Activated T-cell treated with anti-CD3 and anti-CD28 coated beads, Interleukin-2, amount 50 U/mL, for 4 hours (primary cell): ENCODE measurements at regions not wholly inside any gene's neighbourhood (a gene's known extent, or its start where the extent isn't known, plus 50 kb on each side); places are given as distances from the start of the nearest gene placed in this dataset.

ENCODE experiments used
- ATAC-seq, 2 donors: fragments of 200-7000 bp; cut with Tn5 transposase; one replicate each; pipeline ENCODE4 v1.10.0; 2021
- DNase-seq: peaks from one replicate; pipeline ENCODE4 v3.0.0-alpha.2; 2020
- H3K27me3 Mint-ChIP-seq: one replicate; pipeline ENCODE4 v1.8.0; 2021; ENCODE audit warnings: low read depth, mixed read lengths
- H3K36me3 Mint-ChIP-seq: one replicate; pipeline ENCODE4 v1.8.0; 2022; ENCODE audit warnings: mixed read lengths; ENCODE audit not compliant: insufficient read depth
- H3K4me1 Mint-ChIP-seq: one replicate; pipeline ENCODE4 v1.8.0; 2021; ENCODE audit warnings: low read depth, mixed read lengths
- H3K4me3 Mint-ChIP-seq: one replicate; pipeline ENCODE4 v1.8.0; 2021; ENCODE audit warnings: mild to moderate bottlenecking, moderate library complexity, mixed read lengths
- H3K9me3 Mint-ChIP-seq: one replicate; pipeline ENCODE4 v1.8.0; 2021; ENCODE audit warnings: mixed read lengths

DNA sequence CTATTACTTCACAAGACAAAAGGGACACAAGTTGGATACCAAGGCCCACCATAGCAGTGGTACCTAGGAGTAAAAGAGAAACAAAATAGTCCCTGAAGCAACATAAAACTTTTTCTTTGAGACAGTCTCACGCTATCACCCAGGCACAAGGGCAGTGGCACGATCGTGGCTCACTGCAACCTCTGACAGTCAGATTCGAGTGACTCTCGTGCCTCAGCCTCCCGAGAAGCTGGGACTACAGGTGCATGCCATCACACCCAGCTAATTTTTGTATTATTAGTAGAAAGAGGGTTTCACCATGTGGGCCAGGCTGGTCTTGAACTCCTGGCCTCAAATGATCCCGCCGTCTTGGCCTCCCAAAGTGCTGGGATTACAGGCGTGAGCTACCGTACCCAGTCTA lies 59.0 kb upstream of the KCNMA1 start:
- H3K36me3 Mint-ChIP-seq = no peaks in the 10 kb centered on the region
- H3K4me1 Mint-ChIP-seq = no peaks in the 10 kb centered on the region
- no peak overlapping the region for H3K4me3 Mint-ChIP-seq
- ATAC-seq (no peak), DNase-seq (no peak)
- no peaks in the 10 kb centered on the region for H3K9me3 Mint-ChIP-seq
- peaks cover 13% of the 10 kb centered on the region for H3K27me3 Mint-ChIP-seq

DNA sequence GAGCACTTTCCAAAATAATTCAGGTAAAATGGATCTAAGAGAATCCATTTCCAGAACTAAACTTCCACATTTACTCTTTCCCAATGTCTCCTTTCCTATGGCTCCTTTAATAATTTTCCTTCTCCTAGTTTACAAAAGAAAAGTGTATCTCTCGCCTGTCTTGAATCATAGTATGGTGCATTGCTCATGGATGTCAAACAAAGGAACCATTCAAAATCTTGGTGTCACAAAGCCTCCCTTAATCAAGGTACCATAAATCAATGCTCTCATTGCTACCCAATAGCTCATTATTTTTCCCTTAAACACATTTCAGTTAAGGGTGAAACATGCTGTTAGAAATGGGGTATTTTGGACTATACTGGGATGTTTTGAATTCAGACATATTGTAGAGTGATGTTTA lies 57.6 kb upstream of the KCNMA1 start:
- ATAC-seq (no peak), DNase-seq (no peak)
- Mint-ChIP-seq H3K27me3 (peaks cover 13% of the 10 kb centered on the region), H3K36me3 (no peaks in the 10 kb centered on the region), H3K4me3 (no peak overlapping the region), H3K4me1 (no peaks in the 10 kb centered on the region), H3K9me3 (no peaks in the 10 kb centered on the region)

DNA sequence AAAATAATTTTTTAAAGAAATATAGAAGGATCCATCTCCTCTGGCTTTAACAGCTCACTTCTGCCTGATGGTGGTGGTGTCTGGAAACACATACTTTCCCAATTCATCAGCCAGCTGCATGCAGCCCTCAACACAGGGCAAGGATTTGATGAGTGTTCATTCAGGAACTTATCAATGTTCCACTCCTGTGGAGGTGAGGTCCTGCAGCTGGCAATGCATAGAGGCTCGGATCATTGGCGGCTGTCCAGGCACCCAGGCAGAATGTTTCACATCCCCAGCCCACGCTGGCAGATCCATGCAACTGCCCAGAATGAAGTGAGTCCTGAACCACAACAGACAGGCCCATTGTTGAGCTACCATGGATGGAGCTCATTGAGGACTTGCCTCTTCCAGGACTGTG lies 55.2 kb upstream of the KCNMA1 start:
- Mint-ChIP-seq H3K27me3 (peaks cover 14% of the 10 kb centered on the region), H3K9me3 (no peaks in the 10 kb centered on the region), H3K4me3 (no peak overlapping the region), H3K36me3 (no peaks in the 10 kb centered on the region), H3K4me1 (no peaks in the 10 kb centered on the region)
- DNase-seq (no peak), ATAC-seq (no peak)

DNA sequence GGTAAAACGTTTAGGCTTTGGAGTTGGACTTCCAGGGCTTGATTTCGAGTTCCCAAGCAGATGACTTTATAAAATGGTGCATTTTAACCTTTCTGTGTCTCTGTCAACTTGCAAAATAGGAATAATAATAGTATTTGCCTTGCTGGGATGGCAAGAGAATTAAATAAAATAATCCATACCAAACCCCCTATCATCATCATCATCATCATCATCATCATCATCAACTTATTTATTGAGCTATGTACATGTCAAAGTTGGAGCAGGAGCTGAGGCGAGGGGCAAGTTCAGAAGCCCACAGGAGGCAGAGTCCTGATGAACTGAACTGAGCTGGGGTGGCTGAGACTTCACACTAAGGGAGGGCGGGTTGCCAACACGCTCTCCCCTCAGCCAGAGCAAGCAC lies 51.7 kb upstream of the KCNMA1 start:
- DNase-seq (no peak), ATAC-seq (no peak)
- Mint-ChIP-seq H3K9me3 (no peaks in the 10 kb centered on the region), H3K4me1 (no peaks in the 10 kb centered on the region), H3K27me3 (peaks cover 10% of the 10 kb centered on the region), H3K4me3 (no peak overlapping the region), H3K36me3 (no peaks in the 10 kb centered on the region)

DNA sequence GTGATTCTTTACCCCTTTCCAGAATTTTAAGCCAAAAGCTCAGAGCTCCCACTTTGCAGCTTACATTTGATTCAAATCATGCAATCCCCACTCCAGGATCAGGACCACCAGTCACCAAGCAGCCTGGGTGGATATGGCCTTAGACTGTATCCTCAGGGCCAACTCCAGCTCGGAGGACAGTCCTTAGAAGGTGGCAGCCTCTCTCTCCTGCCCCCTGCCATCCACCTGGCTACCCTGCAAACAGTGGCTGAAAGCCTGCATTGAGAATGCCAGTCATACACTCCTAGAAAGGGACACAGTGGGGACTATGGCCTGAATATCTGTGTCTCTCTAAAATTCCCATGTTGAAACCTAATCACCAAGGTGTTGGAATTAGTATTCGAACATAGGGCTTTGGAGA lies 50.0 kb upstream of the KCNMA1 start:
- H3K4me1 Mint-ChIP-seq = no peaks in the 10 kb centered on the region
- peaks cover 12% of the 10 kb centered on the region for H3K27me3 Mint-ChIP-seq
- no peaks in the 10 kb centered on the region for H3K36me3 Mint-ChIP-seq
- H3K9me3 Mint-ChIP-seq = no peaks in the 10 kb centered on the region
- DNase-seq (no peak), ATAC-seq (no peak)
- no peak overlapping the region for H3K4me3 Mint-ChIP-seq
